Astrocyte (in vitro differentiated cells and primary cell): ENCODE measurements at regions not wholly inside any gene's neighbourhood (a gene's known extent, or its start where the extent isn't known, plus 50 kb on each side); places are given as distances from the start of the nearest gene placed in this dataset.

ENCODE experiments used
- EZH2 ChIP-seq: IDR thresholded peaks from 2 replicates; pipeline ENCODE4 v1.6.1; 2012; ENCODE audit warnings: mild to moderate bottlenecking, low read length, inconsistent platforms; ENCODE audit not compliant: insufficient read depth
- TF ChIP-seq, protein P1 (sequence below): IDR thresholded peaks from 2 replicates; pipeline ENCODE4 v1.5.1; 2011; ENCODE audit warnings: low read depth, mild to moderate bottlenecking, inconsistent platforms, low read length, moderate library complexity; ENCODE audit not compliant: insufficient read depth

DNA sequence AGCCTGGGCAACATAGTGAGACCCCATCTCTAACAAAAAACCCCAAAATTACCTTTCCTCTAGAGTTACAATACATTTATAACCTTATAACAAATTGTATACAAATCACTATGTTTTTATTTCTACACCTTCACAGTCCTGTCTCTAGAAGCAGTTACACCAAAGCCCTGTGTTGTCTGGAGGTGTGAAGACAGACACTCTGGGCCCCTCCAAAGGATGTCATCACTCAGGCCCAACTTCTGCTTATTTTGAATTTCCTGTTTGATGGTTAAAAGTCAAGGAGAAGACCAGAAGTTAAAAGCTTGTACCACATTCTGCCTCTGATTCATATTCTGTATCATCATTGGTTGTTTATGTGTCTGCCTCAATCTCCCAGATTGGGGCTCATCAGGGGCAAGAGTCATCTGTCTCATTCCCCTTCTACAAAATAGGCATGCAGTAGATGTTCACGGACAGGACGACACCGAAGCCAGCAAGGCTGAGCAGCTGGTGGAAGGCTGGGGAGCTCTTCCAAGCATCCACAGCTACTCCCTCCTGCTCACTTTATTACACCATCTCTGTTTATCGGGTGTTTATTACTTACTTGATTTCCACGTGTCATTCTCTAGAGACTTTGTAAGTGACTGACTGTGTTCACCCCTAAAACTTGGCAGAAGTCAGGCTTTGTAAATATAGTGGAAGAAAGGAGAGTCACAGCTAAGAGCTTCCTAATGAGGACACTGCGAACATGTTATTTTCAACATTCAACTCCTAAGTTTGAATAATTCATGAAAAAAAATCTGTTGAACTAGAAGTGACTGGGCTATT, 136.8 kb upstream of the ANKRD28 start:
- TF ChIP-seq EZH2, result no peak
- TF ChIP-seq, protein P1, sequence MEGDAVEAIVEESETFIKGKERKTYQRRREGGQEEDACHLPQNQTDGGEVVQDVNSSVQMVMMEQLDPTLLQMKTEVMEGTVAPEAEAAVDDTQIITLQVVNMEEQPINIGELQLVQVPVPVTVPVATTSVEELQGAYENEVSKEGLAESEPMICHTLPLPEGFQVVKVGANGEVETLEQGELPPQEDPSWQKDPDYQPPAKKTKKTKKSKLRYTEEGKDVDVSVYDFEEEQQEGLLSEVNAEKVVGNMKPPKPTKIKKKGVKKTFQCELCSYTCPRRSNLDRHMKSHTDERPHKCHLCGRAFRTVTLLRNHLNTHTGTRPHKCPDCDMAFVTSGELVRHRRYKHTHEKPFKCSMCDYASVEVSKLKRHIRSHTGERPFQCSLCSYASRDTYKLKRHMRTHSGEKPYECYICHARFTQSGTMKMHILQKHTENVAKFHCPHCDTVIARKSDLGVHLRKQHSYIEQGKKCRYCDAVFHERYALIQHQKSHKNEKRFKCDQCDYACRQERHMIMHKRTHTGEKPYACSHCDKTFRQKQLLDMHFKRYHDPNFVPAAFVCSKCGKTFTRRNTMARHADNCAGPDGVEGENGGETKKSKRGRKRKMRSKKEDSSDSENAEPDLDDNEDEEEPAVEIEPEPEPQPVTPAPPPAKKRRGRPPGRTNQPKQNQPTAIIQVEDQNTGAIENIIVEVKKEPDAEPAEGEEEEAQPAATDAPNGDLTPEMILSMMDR, result no peak
